RPMI7951 (cell line): ENCODE measurements at regions not wholly inside any gene's neighbourhood (a gene's known extent, or its start where the extent isn't known, plus 50 kb on each side); places are given as distances from the start of the nearest gene placed in this dataset.
"Not testable (repeated sequence)": the region's sequence is repeated elsewhere in the genome, so short reads cannot be mapped to it uniquely, and the experiment has no call there.

Source experiments
- DNase-seq: peaks from one replicate; pipeline ENCODE4 v3.0.0-alpha.2; 2012; ENCODE audit warnings: low read depth

DNA sequence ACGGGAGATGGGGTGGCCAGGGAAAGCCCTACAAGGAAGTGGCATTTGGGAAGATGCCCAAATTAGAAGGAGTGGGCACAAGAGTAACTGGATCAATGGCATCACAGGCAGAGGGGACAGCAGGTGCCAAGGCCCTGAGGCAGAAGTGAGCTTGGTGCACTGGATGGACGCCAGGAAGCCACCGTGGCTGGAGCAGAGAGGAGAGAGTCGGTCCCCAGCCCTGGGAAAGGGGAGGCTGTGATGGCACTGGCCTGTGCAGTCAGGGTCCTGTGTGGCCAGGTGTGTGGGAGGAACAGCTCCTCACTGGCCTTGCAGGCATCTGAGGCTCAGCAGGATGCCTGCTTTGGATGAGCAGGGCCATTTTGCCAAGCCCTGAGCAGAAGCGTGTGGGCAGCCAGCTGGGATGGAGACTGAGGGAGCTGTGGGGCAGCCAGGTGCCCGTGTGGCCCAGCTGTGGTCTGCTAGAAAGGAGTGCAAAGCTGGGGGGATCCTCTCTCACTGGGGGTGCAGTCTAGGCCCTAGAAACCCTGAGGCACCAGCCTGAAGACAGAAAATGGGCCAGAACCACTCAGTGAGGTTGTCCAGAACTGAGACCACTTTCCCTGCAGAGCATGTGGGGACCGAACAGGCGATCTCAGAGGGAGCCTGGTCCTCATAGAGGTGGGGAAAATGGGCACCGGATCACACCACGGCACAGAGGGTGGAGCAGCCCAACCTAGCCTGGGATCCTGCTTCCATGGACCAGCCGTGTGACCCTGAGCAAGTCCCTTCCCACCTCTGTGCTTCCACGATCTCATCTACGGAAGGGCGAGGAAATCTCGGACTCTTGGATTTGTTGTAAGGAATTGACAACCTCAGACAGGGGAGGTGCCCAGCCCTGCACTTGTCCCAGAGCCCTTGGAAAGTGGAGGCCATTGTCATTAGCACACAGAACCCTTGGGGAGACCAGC is 78.6 kb upstream of the RTL6 start:
- DNase-seq: no peak

DNA sequence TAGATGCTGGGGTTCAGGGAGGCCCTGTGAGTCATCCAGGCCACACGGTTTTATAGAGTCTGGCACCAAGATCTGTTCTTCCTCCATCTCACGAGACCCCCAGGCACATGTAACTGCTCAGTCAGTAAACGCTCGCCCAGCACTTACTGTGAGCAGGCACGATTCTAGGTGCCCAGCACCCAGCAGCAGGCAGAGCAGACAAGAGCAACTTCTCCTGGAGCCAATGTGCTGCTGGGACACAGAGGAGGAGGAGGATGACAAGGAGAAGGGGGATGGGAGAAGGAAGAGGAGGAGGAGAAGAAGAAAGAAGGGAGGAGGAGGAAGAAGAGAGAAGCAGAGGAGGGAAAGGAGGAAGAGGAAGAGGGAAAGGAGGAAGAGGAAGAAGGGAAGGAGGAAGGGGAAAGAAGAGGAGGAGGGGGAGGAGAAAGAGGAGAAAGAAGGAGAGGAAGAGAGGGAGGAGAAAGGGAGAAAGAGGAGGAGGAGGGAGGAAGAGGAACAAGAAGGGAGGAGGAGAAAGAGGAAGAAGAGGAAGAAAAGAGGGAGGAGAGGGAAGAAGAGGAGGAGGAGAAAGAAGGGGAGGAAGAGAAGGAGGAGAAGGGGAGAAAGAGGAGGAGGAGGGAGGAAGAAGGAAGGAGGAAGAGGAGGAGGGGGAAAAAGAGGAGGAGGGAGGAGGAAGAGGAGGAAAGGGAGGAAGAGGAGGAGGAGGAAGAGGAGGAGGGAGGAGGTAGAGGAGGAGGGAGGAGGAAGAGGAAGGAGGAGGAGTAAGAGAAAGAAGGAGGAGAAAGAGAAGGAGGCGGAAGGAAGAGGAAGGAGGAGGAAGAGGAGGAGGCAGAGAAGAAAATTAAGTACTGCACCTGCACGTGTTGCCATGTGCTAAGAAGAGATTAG is 77.6 kb upstream of the RTL6 start:
- peak; percentile 46 for DNase-seq

DNA sequence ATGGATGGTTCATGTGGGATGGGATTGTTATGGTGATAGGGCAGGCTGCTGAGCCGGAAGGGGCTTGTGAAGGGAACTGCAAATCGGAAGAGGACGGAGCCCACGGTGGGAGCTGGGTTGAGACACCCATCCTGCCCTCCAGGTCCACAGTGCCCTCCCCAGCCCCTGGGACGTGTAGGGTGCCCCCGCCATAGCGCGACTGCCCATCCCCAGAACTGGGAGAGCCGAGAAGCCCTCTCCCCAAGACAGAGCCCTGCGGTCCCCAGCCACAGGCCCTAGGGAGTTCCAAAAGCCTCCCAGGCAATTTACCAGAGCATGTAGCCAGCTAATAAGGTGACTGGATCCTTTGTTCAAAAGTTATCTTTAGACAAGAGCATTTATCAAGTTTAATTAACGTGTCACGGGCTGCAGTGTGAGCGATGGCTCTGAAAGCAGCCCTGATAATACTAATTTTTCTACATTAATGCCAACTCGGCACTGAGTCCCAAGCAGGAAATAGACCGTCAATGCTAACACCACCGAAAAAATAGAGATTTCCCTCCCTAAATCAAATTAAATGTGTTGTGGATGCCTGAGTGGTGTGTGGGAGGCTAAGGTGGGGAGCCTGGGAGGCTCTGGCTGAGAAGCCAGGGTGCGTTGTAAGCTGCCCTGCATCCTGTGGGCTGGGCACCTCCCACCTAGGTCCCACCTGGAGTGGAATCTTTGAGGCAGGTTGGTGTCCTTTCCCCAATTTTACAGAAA is 76.8 kb upstream of the RTL6 start:
- peak; percentile 20 for DNase-seq

DNA sequence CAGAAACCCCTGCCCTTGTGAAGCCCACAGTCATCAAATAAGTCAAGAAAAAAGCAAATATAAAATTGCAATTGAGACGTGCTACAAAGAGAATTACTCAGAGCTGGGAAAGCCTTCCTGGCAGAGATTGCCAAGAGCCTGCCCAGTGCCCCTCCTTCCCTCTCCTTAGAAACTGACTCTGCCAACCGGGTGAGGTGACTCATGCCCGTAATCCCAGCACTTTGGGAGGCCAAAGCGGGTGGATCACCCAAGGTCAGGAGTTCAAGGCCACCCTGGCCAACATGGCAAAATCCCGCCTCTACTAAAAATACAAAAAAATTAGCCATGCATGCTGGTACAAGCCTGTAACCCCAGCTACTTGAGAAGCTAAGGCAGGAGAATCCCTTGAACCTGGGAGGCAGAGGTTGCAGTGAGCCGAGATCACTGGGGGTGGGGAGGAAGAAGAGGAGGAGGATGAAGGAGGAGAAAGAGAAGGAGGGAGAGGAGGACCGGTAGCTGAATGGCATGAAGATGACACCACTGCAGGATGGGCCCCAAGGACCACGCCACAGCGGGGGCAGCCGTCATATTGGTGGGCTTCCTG is 76.1 kb upstream of the RTL6 start:
- peak; percentile 89 for DNase-seq

DNA sequence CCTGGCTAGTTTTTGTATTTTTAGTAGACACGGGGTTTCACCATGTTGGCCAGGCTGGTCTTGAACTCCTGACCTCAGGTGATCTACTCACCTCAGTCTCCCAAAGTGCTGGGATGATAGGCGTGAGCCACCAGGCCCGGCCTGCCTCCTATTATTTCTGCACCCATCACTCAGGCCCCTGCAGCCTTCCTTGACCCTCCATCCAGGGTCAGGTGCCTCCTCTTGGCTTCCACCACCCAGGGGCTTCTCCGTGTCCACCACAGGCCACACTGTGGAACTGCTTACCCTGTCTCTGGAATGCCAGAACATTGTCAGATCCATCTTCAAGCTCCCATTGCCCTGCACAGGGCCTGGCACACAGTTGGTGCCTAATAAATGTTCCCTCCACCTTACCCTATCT is 75.4 kb upstream of the RTL6 start:
- no peak for DNase-seq

DNA sequence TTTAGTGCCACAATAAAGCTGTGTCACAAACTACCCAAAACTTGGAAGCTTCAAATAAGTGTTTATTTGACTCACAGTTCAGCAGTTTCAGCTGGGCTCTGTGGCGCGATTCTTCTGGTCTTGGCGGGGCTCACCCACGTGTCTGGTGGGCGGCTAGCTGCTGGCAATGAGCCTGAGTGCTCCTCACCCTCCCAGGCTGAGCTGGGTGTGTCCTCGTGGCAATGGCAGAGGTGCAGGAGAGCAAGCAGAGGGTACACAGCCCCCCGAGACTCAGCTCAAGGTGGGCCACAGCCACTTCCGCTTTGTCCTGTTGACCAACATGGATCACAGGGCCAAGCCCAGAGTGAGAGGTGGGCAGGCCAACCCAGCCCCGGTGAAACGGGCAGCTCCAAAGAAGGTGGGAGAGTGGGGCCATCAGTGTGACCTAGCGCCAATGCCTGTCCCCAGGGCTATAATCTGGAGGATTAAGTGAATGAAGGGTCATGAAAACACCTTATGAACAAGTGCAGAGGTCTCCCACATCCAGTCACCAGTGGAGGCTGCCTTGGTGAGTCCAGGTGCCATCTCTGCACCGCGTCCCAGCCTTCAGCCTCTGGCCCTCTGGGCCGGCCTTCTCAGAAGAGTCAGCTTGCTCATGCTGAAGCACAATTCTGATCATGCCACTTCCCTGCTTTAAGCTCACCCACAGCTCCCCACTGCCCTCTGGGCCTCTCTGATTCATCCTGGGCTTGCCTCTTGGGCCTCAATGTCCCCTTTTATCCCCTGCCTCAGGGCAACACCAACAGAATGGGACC is 74.6 kb upstream of the RTL6 start:
- DNase-seq: no peak

DNA sequence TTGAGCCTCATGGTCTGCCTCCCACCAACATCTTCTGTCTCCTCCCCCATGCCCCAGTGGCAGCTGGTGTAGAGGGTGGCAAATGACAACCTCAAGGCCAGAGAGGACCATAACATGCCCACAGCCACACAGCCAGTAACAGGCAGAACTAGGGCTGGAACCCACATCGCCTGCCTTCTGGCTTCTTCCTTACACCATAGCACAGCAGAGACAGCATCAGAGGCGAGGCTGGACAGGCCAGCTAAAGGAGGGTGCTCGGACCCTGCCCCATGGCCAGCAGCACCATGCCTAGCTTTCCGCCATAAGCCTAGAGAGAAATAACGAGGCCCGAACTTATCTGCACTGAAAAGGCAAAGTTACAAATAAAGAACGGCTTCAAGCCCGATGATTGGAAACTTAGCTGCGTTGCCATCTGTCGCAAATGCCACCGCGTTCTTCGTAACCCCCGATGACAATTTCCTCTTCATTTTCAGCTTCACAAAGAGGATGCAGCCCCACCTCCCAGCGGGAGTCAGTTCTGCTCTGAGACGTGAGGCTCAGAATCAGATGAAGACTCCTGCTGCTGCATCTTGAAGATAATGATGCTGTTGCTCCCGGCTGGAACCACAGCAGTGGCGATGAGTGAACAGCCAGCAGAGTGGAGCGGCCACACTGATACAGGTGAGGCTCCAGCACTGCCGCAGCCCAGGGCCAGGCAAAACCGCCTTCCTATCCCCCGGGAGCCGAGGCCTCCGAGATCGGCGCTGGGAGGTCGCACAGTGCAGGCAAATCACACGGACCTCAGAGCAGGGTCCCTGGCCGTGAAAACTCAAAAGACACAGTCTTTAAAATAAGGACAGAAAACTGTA is 73.8 kb upstream of the RTL6 start:
- DNase-seq: no peak

DNA sequence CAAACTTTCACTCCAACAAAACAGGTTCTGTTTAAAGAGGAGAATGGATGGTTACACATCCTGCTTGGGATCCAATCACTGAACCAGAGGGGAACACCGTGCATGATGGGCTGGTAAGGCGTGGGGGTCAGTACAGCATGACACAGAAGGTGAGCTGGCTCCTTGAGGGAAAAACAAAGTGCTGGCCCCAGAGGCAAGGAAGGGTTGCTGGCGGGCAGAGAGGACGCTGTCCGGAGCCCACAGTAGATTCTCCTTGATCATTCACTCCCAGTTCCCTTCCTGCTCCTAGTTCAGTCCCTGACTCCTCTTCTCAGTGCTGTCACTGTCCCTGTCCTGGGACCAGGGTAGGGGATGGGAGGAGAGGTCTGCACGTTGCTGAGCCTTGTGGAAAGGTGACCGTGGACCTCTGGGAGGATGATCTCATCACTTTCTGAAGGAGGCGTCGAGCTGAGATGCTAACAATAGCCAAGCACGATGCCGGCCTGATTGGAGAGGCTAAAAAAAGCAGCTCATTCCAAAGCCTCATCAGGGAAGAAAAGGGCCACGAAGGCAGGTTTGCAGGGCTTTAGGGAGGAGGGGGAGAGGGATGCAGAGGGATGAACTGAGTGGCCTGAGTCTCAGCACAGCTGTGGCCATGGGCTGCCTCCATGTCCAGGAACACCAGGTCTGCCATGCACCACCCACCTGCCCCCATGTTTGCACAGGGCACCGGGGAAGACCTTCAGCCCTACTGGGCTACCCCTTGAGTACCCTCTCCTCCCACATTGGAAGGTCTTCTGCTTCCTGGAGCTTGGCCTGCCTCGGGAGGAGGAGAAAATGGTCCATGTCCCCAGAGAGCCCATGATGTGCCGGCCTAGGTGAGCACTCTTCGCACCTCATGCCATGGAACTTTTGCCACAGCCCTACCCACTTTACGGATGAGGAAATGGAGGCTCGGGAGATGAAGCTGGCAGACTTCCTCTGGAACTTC is 72.7 kb upstream of the RTL6 start:
- no peak for DNase-seq

DNA sequence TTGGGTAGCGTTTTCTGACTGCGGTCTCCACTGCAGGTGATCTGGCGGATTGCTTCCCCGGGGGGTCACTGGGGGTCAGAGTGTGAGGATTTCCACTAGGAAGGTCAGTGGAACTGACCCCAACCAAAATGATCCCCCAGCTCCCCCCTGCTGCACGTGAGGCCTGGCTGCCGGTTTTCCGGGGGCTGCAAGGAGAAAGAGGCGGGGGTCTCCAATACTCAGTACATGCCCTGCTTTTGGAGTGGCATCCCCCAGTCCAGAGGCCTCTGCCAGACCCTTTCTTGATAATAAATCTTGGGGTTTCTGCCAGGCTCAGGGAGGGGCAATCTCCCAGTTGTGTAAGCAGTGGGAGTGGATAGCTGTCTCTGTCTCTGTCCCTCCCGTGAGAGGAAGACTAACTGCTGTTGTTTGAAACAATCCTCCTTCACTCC is 71.5 kb upstream of the RTL6 start:
- DNase-seq: no peak

DNA sequence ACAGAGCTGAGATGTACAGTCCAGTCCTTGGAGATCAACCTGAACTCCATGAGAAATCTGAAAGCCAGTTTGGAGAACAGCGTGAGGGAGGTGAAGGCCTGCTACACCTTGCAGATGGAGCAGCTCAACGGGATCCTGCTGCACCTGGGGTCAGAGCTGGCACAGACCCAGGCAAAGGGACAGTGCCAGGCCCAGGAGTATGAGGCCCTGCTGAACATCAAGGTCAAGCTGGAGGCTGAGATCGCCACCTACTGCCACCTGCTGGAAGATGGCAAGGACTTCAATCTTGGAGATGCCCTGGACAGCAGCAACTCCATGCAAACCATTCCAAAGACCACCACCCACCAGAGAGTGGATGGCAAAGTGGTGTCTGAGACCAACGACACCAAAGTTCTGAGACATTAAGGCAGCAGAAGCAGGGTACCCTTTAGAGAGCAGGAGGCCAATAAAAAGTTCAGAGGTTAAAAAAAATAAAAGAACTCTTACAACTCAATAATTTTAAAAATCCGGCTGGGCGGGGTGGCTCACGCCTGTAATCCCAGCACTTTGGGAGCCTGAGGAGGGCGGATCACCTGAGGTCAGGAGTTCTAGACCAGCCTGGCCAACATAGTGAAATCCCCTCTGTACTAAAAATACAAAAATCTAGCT is 69.9 kb upstream of the RTL6 start:
- peak; percentile 41 for DNase-seq

DNA sequence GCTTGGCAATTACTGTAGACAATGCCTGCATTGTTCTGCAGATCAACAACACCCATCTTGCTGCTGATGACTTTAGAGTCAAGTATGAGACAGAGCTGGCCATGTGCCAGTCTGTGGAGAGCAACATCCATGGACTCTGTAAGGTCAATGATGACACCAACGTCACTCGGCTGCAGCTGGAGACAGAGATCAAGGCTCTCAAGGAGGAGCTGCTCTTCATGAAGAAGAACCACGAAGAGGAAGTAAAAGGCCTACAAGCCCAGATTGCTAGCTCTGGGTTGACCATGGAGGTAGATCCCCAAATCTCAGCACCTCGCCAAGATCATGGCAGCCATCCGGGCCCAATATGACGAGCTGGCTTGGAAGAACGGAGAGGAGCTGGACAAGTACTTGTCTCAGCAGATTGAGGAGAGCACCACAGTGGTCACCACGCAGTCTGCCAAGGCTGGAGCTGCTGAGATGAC is 69.4 kb upstream of the RTL6 start:
- peak; percentile 69 for DNase-seq

DNA sequence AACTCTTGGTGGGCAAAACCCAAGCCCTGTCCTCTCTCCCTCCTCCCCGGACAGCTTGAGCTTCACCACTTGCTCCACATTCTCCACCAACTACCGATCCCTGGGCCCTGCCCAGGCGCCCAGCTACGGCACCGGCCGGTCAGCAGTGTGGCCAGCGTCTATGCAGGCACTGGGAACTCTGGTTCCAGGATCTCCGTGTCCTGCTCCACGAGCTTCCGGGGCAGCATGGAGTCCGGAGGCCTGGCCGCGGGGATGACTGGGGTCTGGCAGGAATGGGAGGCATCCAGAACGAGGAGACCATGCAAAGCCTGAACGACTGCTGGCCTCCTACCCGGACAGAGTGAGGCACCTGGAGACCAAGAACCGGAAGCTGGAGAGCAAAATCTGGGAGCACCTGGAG is 68.9 kb upstream of the RTL6 start:
- DNase-seq: no peak

DNA sequence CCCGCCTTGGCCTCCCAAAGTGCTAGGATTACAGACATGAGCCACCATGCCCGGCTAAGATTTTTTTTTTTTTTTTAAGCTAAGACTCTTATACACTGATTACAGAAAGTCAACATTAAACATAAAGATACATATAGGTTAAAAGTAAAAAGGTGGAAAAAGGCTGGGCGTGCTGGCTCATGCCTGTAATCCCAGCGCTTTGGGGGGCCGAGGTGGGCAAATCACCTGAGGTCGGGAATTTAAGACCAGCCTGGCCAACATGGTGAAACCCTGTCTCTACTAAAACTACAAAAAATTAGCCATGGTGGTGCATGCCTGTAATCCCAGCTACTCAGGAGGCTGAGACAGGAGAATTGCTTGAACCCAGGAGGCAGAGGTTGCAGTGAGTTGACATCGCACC is 64.6 kb upstream of the RTL6 start:
- DNase-seq: not testable (repeated sequence)

DNA sequence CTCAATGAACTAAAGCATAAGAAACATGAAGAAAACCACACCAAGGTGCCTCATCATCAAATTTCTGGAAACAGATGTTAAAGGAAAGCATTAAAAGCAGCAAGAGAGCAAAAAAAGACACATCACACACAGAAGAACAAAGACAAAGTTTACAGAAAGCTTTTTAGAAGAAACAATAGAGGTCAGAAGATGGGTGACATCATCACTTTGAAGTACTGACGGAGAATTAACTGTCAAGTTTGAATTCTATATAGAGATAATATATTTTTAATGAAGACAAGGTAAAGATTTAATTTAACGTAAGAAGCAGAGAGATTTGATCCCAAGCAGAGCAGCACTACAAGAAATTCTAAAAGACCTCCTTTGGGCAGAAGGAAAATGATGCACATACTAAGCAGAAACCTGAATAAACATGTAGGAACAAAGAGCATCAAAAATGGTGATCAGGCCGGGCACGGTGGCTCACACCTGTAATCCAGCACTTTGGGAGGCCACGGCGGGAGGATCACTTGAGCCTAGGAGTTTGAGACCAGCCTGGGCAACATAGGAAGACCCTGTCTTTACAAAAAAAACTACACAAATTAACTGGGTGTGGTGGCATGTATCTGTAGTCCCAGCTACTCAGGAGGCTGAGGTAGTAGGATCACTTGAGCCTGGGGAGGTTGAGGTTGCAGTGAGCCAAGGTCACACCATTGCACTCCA is 63.3 kb upstream of the RTL6 start:
- DNase-seq: no peak

DNA sequence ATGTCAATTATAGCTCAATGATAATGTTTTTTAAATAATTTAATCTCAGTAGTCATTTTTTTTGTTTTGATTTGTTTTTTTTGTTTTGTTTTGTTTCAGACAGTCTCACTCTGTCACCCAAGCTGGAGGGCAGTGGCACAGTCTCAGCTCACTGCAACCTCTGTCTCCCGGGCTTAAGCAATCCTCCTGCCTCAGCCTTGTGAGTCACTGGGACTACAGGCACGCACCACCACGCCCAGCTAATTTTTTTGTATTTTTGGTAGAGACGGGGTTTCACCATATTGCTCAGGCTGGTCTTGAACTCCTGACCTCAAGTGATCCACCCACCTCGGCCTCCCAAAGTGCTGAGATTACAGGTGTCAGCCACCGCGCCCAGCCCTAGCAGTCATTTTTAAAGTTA is 60.6 kb upstream of the RTL6 start:
- peak; percentile 76 for DNase-seq

DNA sequence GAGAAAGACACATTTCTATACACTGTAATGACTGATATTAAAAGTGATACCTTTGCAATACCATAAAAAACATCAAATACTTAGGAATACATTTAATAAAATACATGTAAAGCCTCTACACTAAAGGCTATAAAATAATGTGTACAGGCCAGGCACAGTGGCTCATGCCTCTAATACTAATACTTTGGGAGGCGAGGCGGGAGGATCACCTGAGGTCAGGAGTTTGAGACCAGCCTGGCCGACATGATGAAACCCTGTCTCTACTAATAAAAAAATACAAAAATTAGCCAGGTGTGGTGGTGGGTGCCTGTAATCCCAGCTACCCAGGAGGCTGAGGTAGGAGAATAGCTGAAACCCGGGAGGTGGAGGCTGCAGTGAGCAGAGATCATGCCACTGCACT is 59.8 kb upstream of the RTL6 start:
- DNase-seq: not testable (repeated sequence)

DNA sequence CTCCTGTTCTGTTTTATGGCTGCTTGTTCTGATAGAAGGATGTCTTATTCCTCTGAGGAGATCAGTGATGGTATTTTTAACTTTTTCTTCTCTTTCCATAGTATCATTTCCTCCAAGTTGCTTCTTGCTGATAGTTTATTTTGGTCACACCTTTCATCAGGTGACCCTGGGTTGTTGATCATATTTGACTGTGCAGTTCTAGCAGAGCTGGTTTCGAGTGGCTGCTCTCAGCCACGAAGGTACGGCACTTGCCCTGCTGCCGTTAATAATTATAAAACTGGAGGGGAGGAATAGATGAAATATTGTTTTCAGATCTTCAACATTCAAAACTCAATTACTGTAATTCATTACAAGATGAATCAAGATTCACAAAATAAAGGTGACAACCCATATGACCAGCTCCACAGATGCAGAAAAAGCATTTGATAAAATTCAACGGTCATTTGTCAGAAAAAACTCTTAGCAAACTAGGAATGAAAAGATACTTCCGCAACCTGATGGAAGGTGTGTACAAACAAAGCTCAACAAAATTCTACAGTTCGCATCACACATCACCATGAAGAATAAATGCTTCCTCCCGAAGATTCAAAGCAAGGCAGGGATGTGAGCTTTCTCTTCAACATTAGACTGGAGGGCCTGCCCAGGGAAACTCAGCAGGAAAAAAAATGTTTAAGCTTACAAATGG is 59.2 kb upstream of the RTL6 start:
- no peak for DNase-seq
